Liver (tissue), 8 donors: ENCODE measurements at regions not wholly inside any gene's neighbourhood (a gene's known extent, or its start where the extent isn't known, plus 50 kb on each side); places are given as distances from the start of the nearest gene placed in this dataset.

ENCODE experiments used
- DNase-seq: peaks from one replicate; pipeline ENCODE4 v3.0.0-alpha.2; 2017; ENCODE audit warnings: low spot score
- H3K27ac ChIP-seq, 2 donors: one replicate each; pipeline ENCODE4 v1.7.0; 2013; ENCODE audit warnings: inconsistent platforms in 2 of 2, low read length in 2 of 2, control low read depth in 1 of 2, low read depth in 1 of 2, mild to moderate bottlenecking in 1 of 2
- H3K27me3 ChIP-seq, 4 donors: one replicate each; pipeline versions ENCODE4 v1.6.1 to v1.7.0; 2013; ENCODE audit warnings: low read length in 3 of 4, inconsistent platforms in 1 of 4, mild to moderate bottlenecking in 1 of 4, moderate library complexity in 1 of 4; ENCODE audit not compliant: control insufficient read depth in 4 of 4, insufficient read depth in 4 of 4
- H3K36me3 ChIP-seq, 4 donors: one replicate each; pipeline versions ENCODE4 v1.6.1 to v1.7.0; 2013; ENCODE audit warnings: low read length in 3 of 4, mild to moderate bottlenecking in 3 of 4, low read depth in 1 of 4, moderate library complexity in 1 of 4; ENCODE audit not compliant: control insufficient read depth in 4 of 4, insufficient read depth in 3 of 4
- H3K4me1 ChIP-seq, 4 donors: one replicate each; pipeline versions ENCODE4 v1.6.1 to v1.7.0; 2013; ENCODE audit warnings: low read length in 3 of 4, mild to moderate bottlenecking in 3 of 4, moderate library complexity in 1 of 4; ENCODE audit not compliant: control insufficient read depth in 4 of 4, insufficient read depth in 4 of 4
- H3K4me3 ChIP-seq, 3 donors: one replicate each; pipeline versions ENCODE4 v1.6.1 to v1.7.0; 2013; ENCODE audit warnings: low read length in 3 of 3, control low read depth in 1 of 3, low read depth in 1 of 3, mild to moderate bottlenecking in 1 of 3
- H3K9ac ChIP-seq, 2 donors: one replicate each; pipeline ENCODE4 v1.7.0; 2013; ENCODE audit warnings: low read length in 2 of 2, mild to moderate bottlenecking in 2 of 2, moderate library complexity in 2 of 2, control low read depth in 1 of 2, low read depth in 1 of 2
- H3K9me3 ChIP-seq, 4 donors: one replicate each; pipeline versions ENCODE4 v1.6.1 to v1.7.0; 2013; ENCODE audit warnings: low read length in 3 of 4; ENCODE audit not compliant: control insufficient read depth in 4 of 4
- CTCF ChIP-seq: fragments of 150-350 bp; IDR thresholded peaks from 2 replicates; pipeline ENCODE4 v1.5.1; 2017; ENCODE audit warnings: improper control_type of control experiment, low read depth, low read length; ENCODE audit not compliant: missing input control
- EGR1 ChIP-seq, 2 donors: IDR thresholded peaks; 2 replicates each; pipeline ENCODE4 v1.6.1; 2016 to 2018; ENCODE audit warnings: antibody characterized with exemption in 2 of 2, low read depth in 2 of 2
- FOXA1 ChIP-seq: IDR thresholded peaks from 2 replicates; pipeline ENCODE4 v1.6.1; 2016; ENCODE audit warnings: antibody characterized with exemption
- FOXA2 ChIP-seq: IDR thresholded peaks from 2 replicates; pipeline ENCODE4 v1.6.1; 2016; ENCODE audit warnings: antibody characterized with exemption
- GABPA ChIP-seq, 2 donors: IDR thresholded peaks in 1 of 2; conservative IDR thresholded peaks in 1 of 2; 2 replicates each; pipeline ENCODE4 v1.6.1; 2016; ENCODE audit warnings: antibody characterized with exemption in 2 of 2, mild to moderate bottlenecking in 1 of 2, moderate library complexity in 1 of 2
- HNF4A ChIP-seq, 2 donors: conservative IDR thresholded peaks; 2 replicates each; pipeline ENCODE4 v1.6.1; 2016; ENCODE audit warnings: antibody characterized with exemption in 2 of 2, mild to moderate bottlenecking in 2 of 2
- HNF4G ChIP-seq: IDR thresholded peaks from 2 replicates; pipeline ENCODE4 v1.6.1; 2016; ENCODE audit warnings: antibody characterized with exemption
- JUND ChIP-seq, 2 donors: IDR thresholded peaks; 2 replicates each; pipeline ENCODE4 v1.6.1; 2016; ENCODE audit warnings: antibody characterized with exemption in 2 of 2
- NR2F2 ChIP-seq: IDR thresholded peaks from 2 replicates; pipeline ENCODE4 v1.6.1; 2016; ENCODE audit warnings: antibody characterized with exemption
- RAD21 ChIP-seq, 2 donors: IDR thresholded peaks; 2 replicates each; pipeline ENCODE4 v1.6.1; 2016; ENCODE audit warnings: antibody characterized with exemption in 2 of 2, mild to moderate bottlenecking in 2 of 2
- RXRA ChIP-seq, 2 donors: IDR thresholded peaks; 2 replicates each; pipeline ENCODE4 v1.6.1; 2017 to 2018; ENCODE audit warnings: antibody characterized with exemption in 2 of 2, mild to moderate bottlenecking in 1 of 2
- SP1 ChIP-seq: IDR thresholded peaks from 2 replicates; pipeline ENCODE4 v1.6.1; 2018; ENCODE audit warnings: antibody characterized with exemption, mild to moderate bottlenecking
- TAF1 ChIP-seq: conservative IDR thresholded peaks from 2 replicates; pipeline ENCODE4 v1.6.1; 2016; ENCODE audit warnings: antibody characterized with exemption, mild to moderate bottlenecking
- YY1 ChIP-seq: IDR thresholded peaks from 2 replicates; pipeline ENCODE4 v1.6.1; 2016; ENCODE audit warnings: antibody characterized with exemption, mild to moderate bottlenecking
- ZBTB33 ChIP-seq: IDR thresholded peaks from 2 replicates; pipeline ENCODE4 v1.6.1; 2016; ENCODE audit warnings: antibody characterized with exemption
- WGBS: extraction: QIAGEN DNeasy Blood & Tissue Kit; methylation state at CpG from one replicate; pipeline ENCODE4 v1.1.7; 2013; 5-methylcytosine and 5-hydroxymethylcytosine counted together
- TF ChIP-seq, protein P1 (sequence below): IDR thresholded peaks from 2 replicates; pipeline ENCODE4 v1.6.1; 2016; ENCODE audit warnings: antibody characterized with exemption
- TF ChIP-seq, protein P2 (sequence below): IDR thresholded peaks from 2 replicates; pipeline ENCODE4 v1.6.1; 2016; ENCODE audit warnings: antibody characterized with exemption, mild to moderate bottlenecking
- TF ChIP-seq, protein P3 (sequence below): IDR thresholded peaks from 2 replicates; pipeline ENCODE4 v1.6.1; 2016; ENCODE audit warnings: antibody characterized with exemption
- donor health status: healthy.
- donor health status: healthy.
- donor health status: healthy.
- donor health status: healthy.
- donor health status: healthy.

- TF ChIP-seq RXRA (IDR thresholded peaks at IDR 0.05): no peak
- TF ChIP-seq, protein P1, sequence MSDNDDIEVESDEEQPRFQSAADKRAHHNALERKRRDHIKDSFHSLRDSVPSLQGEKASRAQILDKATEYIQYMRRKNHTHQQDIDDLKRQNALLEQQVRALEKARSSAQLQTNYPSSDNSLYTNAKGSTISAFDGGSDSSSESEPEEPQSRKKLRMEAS: no peak
These were observed 116.0 kb upstream of the TMEM18 start (continued) for GRCh38 chr2:793236-793635.

GRCh38 chr2:792687-793086 lies 115.5 kb upstream of the TMEM18 start:
- Histone ChIP-seq H3K4me1 (no peaks in the 10 kb centered on the region), H3K9me3 (peaks cover 0 to 1% (median 0%) of the 10 kb centered on the region in 4 donors), H3K4me3 (no peak overlapping the region), H3K27me3 (peaks cover 0 to 2% (median 0%) of the 10 kb centered on the region in 4 donors), H3K36me3 (no peaks in the 10 kb centered on the region), H3K9ac (no peak overlapping the region), H3K27ac (no peak overlapping the region)
- 90% methylated on average over 13 of the region's 13 CpGs for WGBS
- no peak for DNase-seq
- no peak for TF ChIP-seq JUND (IDR thresholded peaks at IDR 0.05)
- TF ChIP-seq HNF4G: no peak
- TF ChIP-seq HNF4A (conservative IDR thresholded peaks at IDR 0.05): no peak
- no peak for TF ChIP-seq YY1
- TF ChIP-seq RAD21 (IDR thresholded peaks at IDR 0.05): no peak
- no peak for TF ChIP-seq NR2F2
- TF ChIP-seq FOXA2: no peak
- TF ChIP-seq ZBTB33: no peak
- TF ChIP-seq, protein P1: no peak
- TF ChIP-seq GABPA (IDR thresholded peaks at IDR 0.05 in 1 of 2, conservative IDR thresholded peaks at IDR 0.05 in 1 of 2): no peak
- TF ChIP-seq RXRA (IDR thresholded peaks at IDR 0.05): no peak
- TF ChIP-seq CTCF: no peak
- no peak for TF ChIP-seq TAF1
- TF ChIP-seq EGR1 (IDR thresholded peaks at IDR 0.05; ENCODE audit: low read depth in 2 of 2): no peak
- TF ChIP-seq, protein P2, sequence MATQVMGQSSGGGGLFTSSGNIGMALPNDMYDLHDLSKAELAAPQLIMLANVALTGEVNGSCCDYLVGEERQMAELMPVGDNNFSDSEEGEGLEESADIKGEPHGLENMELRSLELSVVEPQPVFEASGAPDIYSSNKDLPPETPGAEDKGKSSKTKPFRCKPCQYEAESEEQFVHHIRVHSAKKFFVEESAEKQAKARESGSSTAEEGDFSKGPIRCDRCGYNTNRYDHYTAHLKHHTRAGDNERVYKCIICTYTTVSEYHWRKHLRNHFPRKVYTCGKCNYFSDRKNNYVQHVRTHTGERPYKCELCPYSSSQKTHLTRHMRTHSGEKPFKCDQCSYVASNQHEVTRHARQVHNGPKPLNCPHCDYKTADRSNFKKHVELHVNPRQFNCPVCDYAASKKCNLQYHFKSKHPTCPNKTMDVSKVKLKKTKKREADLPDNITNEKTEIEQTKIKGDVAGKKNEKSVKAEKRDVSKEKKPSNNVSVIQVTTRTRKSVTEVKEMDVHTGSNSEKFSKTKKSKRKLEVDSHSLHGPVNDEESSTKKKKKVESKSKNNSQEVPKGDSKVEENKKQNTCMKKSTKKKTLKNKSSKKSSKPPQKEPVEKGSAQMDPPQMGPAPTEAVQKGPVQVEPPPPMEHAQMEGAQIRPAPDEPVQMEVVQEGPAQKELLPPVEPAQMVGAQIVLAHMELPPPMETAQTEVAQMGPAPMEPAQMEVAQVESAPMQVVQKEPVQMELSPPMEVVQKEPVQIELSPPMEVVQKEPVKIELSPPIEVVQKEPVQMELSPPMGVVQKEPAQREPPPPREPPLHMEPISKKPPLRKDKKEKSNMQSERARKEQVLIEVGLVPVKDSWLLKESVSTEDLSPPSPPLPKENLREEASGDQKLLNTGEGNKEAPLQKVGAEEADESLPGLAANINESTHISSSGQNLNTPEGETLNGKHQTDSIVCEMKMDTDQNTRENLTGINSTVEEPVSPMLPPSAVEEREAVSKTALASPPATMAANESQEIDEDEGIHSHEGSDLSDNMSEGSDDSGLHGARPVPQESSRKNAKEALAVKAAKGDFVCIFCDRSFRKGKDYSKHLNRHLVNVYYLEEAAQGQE: no peak
- TF ChIP-seq, protein P3, sequence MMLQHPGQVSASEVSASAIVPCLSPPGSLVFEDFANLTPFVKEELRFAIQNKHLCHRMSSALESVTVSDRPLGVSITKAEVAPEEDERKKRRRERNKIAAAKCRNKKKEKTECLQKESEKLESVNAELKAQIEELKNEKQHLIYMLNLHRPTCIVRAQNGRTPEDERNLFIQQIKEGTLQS: no peak
- TF ChIP-seq SP1: no peak
- TF ChIP-seq FOXA1: no peak
